ENCODE measurements at regions not wholly inside any gene's neighbourhood (a gene's known extent, or its start where the extent isn't known, plus 50 kb on each side); places are given as distances from the start of the nearest gene placed in this dataset.

- Mint-ChIP-seq H3K36me3 (ENCODE audit: low read depth) (no peaks in the 10 kb centered on the region), H3K27ac (ENCODE audit: unreplicated experiment) (no peak overlapping the region), H3K4me1 (ENCODE audit: low read depth) (peaks cover 43% of the 10 kb centered on the region), H3K9me3 (ENCODE audit: low read depth) (no peaks in the 10 kb centered on the region), H3K4me3 (ENCODE audit: unreplicated experiment) (no peak overlapping the region), H3K27me3 (ENCODE audit: low read depth) (peaks cover 10% of the 10 kb centered on the region)
- no peak for TF ChIP-seq CTCF (IDR thresholded peaks at IDR 0.05)
- no peak for DNase-seq (ENCODE audit: low spot score)
Measured at GRCh38 chr1:53409233-53409632, 50.0 kb upstream of the DMRTB1 start.
